WTC11 (cell line): ENCODE measurements at regions not wholly inside any gene's neighbourhood (a gene's known extent, or its start where the extent isn't known, plus 50 kb on each side); places are given as distances from the start of the nearest gene placed in this dataset.

Source experiments
- ATF2 ChIP-seq: sonication (generic); formaldehyde crosslinking; IDR thresholded peaks from 2 replicates; pipeline ENCODE4 v1.8.1; 2022; ENCODE audit warnings: low read depth, missing genetic modification reagents, borderline replicate concordance
- CREM ChIP-seq: sonication (generic); formaldehyde crosslinking; IDR thresholded peaks from 2 replicates; pipeline ENCODE4 v1.8.1; 2022; ENCODE audit warnings: mild to moderate bottlenecking, missing genetic modification reagents, moderate library complexity
- CTCF ChIP-seq: fragments of 200-600 bp; IDR thresholded peaks from 2 replicates; pipeline ENCODE4 v1.8.0; 2022; ENCODE audit warnings: antibody characterized with exemption
- EMX1 ChIP-seq: fragments of 250-450 bp; sonication (Bioruptor Pico); IDR thresholded peaks from 2 replicates; pipeline ENCODE4 v1.8.0; 2021; ENCODE audit warnings: mild to moderate bottlenecking
- KAT7 ChIP-seq: sonication (generic); formaldehyde crosslinking; IDR thresholded peaks from 2 replicates; pipeline ENCODE4 v1.8.1; 2023; ENCODE audit warnings: missing genetic modification reagents, mild to moderate bottlenecking, borderline replicate concordance
- NR1H2 ChIP-seq: sonication (generic); formaldehyde crosslinking; IDR thresholded peaks from 2 replicates; pipeline ENCODE4 v1.9.0; 2021; ENCODE audit warnings: mild to moderate bottlenecking, moderate library complexity, missing genetic modification reagents
- NR2C2 ChIP-seq: sonication (generic); formaldehyde crosslinking; IDR thresholded peaks from 2 replicates; pipeline ENCODE4 v1.8.0; 2022; ENCODE audit warnings: mild to moderate bottlenecking, missing genetic modification reagents
- NR3C1 ChIP-seq: sonication (generic); formaldehyde crosslinking; conservative IDR thresholded peaks from 2 replicates; pipeline ENCODE4 v1.8.1; 2023; ENCODE audit warnings: low read depth, mild to moderate bottlenecking, missing genetic modification reagents
- PRRX2 ChIP-seq: fragments of 250-450 bp; sonication (Bioruptor Pico); IDR thresholded peaks from 2 replicates; pipeline ENCODE4 v1.8.0; 2021; ENCODE audit warnings: mild to moderate bottlenecking
- SMAD3 ChIP-seq: sonication (generic); formaldehyde crosslinking; IDR thresholded peaks from 2 replicates; pipeline ENCODE4 v1.8.0; 2022; ENCODE audit warnings: missing genetic modification reagents, mild to moderate bottlenecking, borderline replicate concordance
- TP53 ChIP-seq: sonication (generic); formaldehyde crosslinking; IDR thresholded peaks from 2 replicates; pipeline ENCODE4 v1.8.1; 2023; ENCODE audit warnings: mild to moderate bottlenecking, missing genetic modification reagents
- USF1 ChIP-seq: sonication (generic); formaldehyde crosslinking; IDR thresholded peaks from 2 replicates; pipeline ENCODE4 v1.8.0; 2022; ENCODE audit warnings: mild to moderate bottlenecking, missing genetic modification reagents
- USF2 ChIP-seq: sonication (generic); formaldehyde crosslinking; IDR thresholded peaks from 2 replicates; pipeline ENCODE4 v1.8.1; 2023; ENCODE audit warnings: mild to moderate bottlenecking, missing genetic modification reagents, moderate library complexity
- ZNF263 ChIP-seq: sonication (generic); formaldehyde crosslinking; IDR thresholded peaks from 2 replicates; pipeline ENCODE4 v1.8.1; 2022; ENCODE audit warnings: low read depth, mild to moderate bottlenecking, moderate library complexity, missing genetic modification reagents

- no peak for TF ChIP-seq USF2
- no peak for TF ChIP-seq EMX1 (CRISPR knock-in tag)
- no peak for TF ChIP-seq NR2C2 (CRISPR knock-in tag)
- no peak for TF ChIP-seq CTCF
- TF ChIP-seq CREM, result no peak
- no peak for TF ChIP-seq USF1 (CRISPR knock-in tag)
- no peak for TF ChIP-seq KAT7 (CRISPR knock-in tag)
- TF ChIP-seq ZNF263, result no peak
- no peak for TF ChIP-seq PRRX2 (CRISPR knock-in tag)
- TF ChIP-seq SMAD3 (CRISPR knock-in tag), result no peak
- no peak for TF ChIP-seq NR1H2
- TF ChIP-seq TP53 (CRISPR knock-in tag), result no peak
- no peak for TF ChIP-seq ATF2
- no peak for TF ChIP-seq NR3C1 (CRISPR knock-in tag)
Observed at GRCh38 chr1:170274131-170274501, 128.4 kb downstream of the NTMT2 start.
